GM21381 (cell line): ENCODE measurements at regions not wholly inside any gene's neighbourhood (a gene's known extent, or its start where the extent isn't known, plus 50 kb on each side); places are given as distances from the start of the nearest gene placed in this dataset.

ENCODE experiments used
- ATAC-seq: cut with Tn5 transposase; IDR thresholded peaks from one replicate; pipeline ENCODE4 v1.9.1; 2021; ENCODE audit warnings: mild to moderate bottlenecking, moderate library complexity; ENCODE audit not compliant: unreplicated experiment

GRCh38 chr3:18051306-18051705 is 308.9 kb upstream of the TBC1D5 start:
- no peak for ATAC-seq

GRCh38 chr3:18049096-18049495 is 306.7 kb upstream of the TBC1D5 start:
- no peak for ATAC-seq

- no peak for ATAC-seq
These were observed 304.6 kb upstream of the TBC1D5 start for GRCh38 chr3:18047052-18047451.

GRCh38 chr3:18046131-18046915 is 303.9 kb upstream of the TBC1D5 start:
- ATAC-seq: no peak

GRCh38 chr3:18044971-18045880 is 302.8 kb upstream of the TBC1D5 start:
- no peak for ATAC-seq

GRCh38 chr3:18044191-18044590 is 301.8 kb upstream of the TBC1D5 start:
- ATAC-seq: no peak

- no peak for ATAC-seq
These were observed 294.0 kb upstream of the TBC1D5 start for GRCh38 chr3:18036450-18036815.

- no peak for ATAC-seq
These were observed 293.4 kb upstream of the TBC1D5 start for GRCh38 chr3:18035641-18036449.

GRCh38 chr3:18033581-18034108 is 291.2 kb upstream of the TBC1D5 start:
- no peak for ATAC-seq

- no peak for ATAC-seq
These were observed 288.0 kb upstream of the TBC1D5 start for GRCh38 chr3:18030371-18030870.

- no peak for ATAC-seq
These were observed 284.9 kb upstream of the TBC1D5 start for GRCh38 chr3:18027161-18027939.

- no peak for ATAC-seq
These were observed 282.3 kb upstream of the TBC1D5 start for GRCh38 chr3:18024715-18025114.

GRCh38 chr3:18019161-18019495 is 276.7 kb upstream of the TBC1D5 start:
- ATAC-seq: no peak

- no peak for ATAC-seq
These were observed 276.2 kb upstream of the TBC1D5 start for GRCh38 chr3:18018491-18019160.

- no peak for ATAC-seq
These were observed 273.9 kb upstream of the TBC1D5 start for GRCh38 chr3:18016366-18016765.

GRCh38 chr3:18012933-18013332 is 270.5 kb upstream of the TBC1D5 start:
- no peak for ATAC-seq

- no peak for ATAC-seq
These were observed 270.0 kb upstream of the TBC1D5 start for GRCh38 chr3:18012436-18012835.

GRCh38 chr3:18011387-18011786 is 269.0 kb upstream of the TBC1D5 start:
- ATAC-seq: no peak

GRCh38 chr3:18010001-18010400 is 267.6 kb upstream of the TBC1D5 start:
- no peak for ATAC-seq
